Ovary (tissue), 3 donors: ENCODE measurements at regions not wholly inside any gene's neighbourhood (a gene's known extent, or its start where the extent isn't known, plus 50 kb on each side); places are given as distances from the start of the nearest gene placed in this dataset.

ENCODE experiments used
- EP300 ChIP-seq: sonication (generic); formaldehyde crosslinking; IDR thresholded peaks from one replicate; pipeline ENCODE4 v1.6.1; 2017; ENCODE audit warnings: antibody characterized with exemption
- TF ChIP-seq, protein P1 (sequence below), 3 donors: fragments of 450-650 bp in 2 of 3; fragments of 200-600 bp in 1 of 3; IDR thresholded peaks; one replicate each; pipeline versions ENCODE4 v1.5.1 to v1.8.0; 2016 to 2022; ENCODE audit warnings: antibody characterized with exemption in 3 of 3, mild to moderate bottlenecking in 1 of 3
- donor health status: DM: no; HTN: no; CAD: no.

DNA sequence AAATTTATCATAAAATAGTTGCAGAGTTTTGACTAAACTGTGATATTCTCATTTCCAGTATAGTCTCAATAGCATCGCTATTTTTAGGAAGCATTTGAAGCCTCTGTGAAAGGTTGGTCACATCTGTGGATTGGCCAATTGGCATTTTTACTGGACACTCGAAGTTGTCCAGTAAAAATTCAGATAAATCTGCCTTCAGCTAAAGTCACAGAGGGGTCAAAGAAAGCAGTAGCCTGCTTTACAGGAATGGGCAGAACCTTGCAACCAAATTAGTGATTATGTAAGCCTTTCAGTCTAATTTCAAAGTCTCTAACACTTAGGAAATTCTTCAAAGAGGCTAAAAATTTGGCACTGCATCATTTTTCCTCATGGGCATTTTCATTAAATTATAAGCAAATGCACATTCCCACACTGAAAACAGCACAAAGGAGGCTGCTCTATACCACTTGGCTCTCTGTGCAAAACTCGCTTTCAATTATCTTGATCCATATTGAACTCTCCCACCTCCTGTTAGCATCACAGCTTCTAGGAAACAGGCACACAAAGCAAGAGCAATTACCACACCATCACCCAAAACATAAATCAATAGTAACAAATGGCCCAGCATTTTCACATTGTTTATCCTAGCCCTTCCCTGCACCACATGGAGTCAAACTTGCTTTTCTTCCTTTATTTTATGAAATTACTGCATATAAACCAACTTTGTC, 318.5 kb upstream of the DUSP10 start:
- TF ChIP-seq EP300, result no peak
- TF ChIP-seq, protein P1, sequence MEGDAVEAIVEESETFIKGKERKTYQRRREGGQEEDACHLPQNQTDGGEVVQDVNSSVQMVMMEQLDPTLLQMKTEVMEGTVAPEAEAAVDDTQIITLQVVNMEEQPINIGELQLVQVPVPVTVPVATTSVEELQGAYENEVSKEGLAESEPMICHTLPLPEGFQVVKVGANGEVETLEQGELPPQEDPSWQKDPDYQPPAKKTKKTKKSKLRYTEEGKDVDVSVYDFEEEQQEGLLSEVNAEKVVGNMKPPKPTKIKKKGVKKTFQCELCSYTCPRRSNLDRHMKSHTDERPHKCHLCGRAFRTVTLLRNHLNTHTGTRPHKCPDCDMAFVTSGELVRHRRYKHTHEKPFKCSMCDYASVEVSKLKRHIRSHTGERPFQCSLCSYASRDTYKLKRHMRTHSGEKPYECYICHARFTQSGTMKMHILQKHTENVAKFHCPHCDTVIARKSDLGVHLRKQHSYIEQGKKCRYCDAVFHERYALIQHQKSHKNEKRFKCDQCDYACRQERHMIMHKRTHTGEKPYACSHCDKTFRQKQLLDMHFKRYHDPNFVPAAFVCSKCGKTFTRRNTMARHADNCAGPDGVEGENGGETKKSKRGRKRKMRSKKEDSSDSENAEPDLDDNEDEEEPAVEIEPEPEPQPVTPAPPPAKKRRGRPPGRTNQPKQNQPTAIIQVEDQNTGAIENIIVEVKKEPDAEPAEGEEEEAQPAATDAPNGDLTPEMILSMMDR (IDR thresholded peaks at IDR 0.05), result no peak
